ENCODE measurements at regions not wholly inside any gene's neighbourhood (a gene's known extent, or its start where the extent isn't known, plus 50 kb on each side); places are given as distances from the start of the nearest gene placed in this dataset. TPM values are rescaled to one million over a fixed set of nuclear protein-coding genes. Genes with fewer than 3 reads are reported as not detected.

- TF ChIP-seq, protein P1, sequence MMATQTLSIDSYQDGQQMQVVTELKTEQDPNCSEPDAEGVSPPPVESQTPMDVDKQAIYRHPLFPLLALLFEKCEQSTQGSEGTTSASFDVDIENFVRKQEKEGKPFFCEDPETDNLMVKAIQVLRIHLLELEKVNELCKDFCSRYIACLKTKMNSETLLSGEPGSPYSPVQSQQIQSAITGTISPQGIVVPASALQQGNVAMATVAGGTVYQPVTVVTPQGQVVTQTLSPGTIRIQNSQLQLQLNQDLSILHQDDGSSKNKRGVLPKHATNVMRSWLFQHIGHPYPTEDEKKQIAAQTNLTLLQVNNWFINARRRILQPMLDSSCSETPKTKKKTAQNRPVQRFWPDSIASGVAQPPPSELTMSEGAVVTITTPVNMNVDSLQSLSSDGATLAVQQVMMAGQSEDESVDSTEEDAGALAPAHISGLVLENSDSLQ (IDR thresholded peaks at IDR 0.05): no peak
- TF ChIP-seq ZSCAN29 (IDR thresholded peaks at IDR 0.05): no peak
- TF ChIP-seq TCF3 (IDR thresholded peaks at IDR 0.05; ENCODE audit: borderline replicate concordance, insufficient read depth, low read depth, low read length): no peak
- TF ChIP-seq ZBED1 (IDR thresholded peaks at IDR 0.05; ENCODE audit: borderline replicate concordance): no peak
Observed at GRCh38 chr5:168239325-168239724, 52.1 kb upstream of the WWC1 start (continued).

Small RNA genes in the stretch of these regions (small RNA-seq; reads per million reads assigned to genes)
- gene AC026403.1 (not detected), gene RF00561 (not detected), gene RN7SKP60 (not detected), gene RNU6-168P (not detected), gene RNU6-209P (not detected)

Measured in GM12878 (cell line).